PFSK-1 (cell line): ENCODE measurements at regions not wholly inside any gene's neighbourhood (a gene's known extent, or its start where the extent isn't known, plus 50 kb on each side); places are given as distances from the start of the nearest gene placed in this dataset.

Experiments used
- FOXP2 ChIP-seq: optimal IDR thresholded peaks from 2 replicates; pipeline ENCODE3; 2011; ENCODE audit warnings: borderline replicate concordance, control low read depth, inconsistent platforms; ENCODE audit not compliant: insufficient read depth; ENCODE audit errors: extremely low read length, extremely low read depth
- POLR2AphosphoS5 ChIP-seq: IDR thresholded peaks from 2 replicates; pipeline ENCODE4 v1.6.1; 2012; ENCODE audit warnings: low read depth, mild to moderate bottlenecking, control low read depth, low read length, moderate library complexity
- REST ChIP-seq, 2 experiments: IDR thresholded peaks; 2 replicates each; pipeline versions ENCODE4 v1.6.1 to v1.8.0; 2011 to 2012; ENCODE audit warnings: low read depth in 2 of 2, low read length in 2 of 2, control low read depth in 1 of 2, inconsistent platforms in 1 of 2, mild to moderate bottlenecking in 1 of 2, moderate library complexity in 1 of 2; ENCODE audit not compliant: insufficient read depth in 1 of 2
- SIN3A ChIP-seq: IDR thresholded peaks from 2 replicates; pipeline ENCODE4 v1.6.1; 2012; ENCODE audit warnings: mild to moderate bottlenecking, low read length, moderate library complexity, borderline replicate concordance; ENCODE audit not compliant: insufficient read depth
- TAF1 ChIP-seq: IDR thresholded peaks from 2 replicates; pipeline ENCODE4 v1.6.1; 2012; ENCODE audit warnings: low read length, control low read depth, borderline replicate concordance; ENCODE audit not compliant: insufficient read depth

DNA sequence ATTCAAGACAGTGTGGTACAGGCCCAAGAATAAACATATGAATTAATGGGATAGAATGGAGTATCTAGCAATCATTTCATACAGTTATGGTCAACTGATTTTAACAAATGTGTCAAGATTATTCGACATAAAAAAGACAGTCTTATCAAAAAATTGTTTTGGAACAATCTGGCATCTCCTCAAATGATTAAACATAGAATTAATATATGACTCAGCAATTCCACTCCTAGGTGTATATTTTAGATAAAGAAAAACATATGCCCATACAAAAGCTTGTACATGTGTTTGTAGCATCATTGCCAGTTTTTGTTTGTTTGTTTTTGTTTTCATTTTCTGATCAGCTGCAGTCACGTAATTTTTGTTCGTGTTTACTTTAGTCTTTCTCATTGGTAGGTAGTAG lies 1188.3 kb downstream of the BRINP3 start:
- TF ChIP-seq POLR2AphosphoS5 (no peak), REST (IDR thresholded peaks at IDR 0.05; ENCODE audit: insufficient read depth in 1 of 2, low read depth in 2 of 2, low read length in 2 of 2) (no peak), SIN3A (no peak), TAF1 (no peak), FOXP2 (no peak)

- no peak for TF ChIP-seq TAF1
These were observed 1176.4 kb downstream of the BRINP3 start for GRCh38 chr1:189301235-189301634.

DNA sequence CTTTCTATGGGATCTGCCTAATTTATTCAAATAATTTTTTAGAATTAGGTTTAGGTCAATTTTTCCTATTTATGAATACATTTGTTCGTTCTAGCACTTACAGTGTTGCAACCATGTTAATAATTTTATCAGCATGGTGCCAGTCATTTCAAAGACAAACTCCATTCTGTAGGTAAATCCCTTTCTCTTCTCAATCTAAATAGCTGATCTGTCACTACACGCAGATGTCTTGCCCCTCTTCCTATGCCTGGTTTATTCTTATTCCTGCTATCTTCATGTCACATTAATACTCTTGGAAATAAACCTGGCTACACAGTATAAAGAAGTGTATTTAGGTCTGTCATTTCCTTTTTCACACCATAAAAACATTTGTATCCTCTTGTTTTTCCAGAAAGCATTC lies 1172.4 kb downstream of the BRINP3 start:
- TF ChIP-seq FOXP2 = no peak
- no peak for TF ChIP-seq REST (IDR thresholded peaks at IDR 0.05; ENCODE audit: insufficient read depth in 1 of 2, low read depth in 2 of 2, low read length in 2 of 2)
- TF ChIP-seq TAF1 = no peak
- no peak for TF ChIP-seq SIN3A
- no peak for TF ChIP-seq POLR2AphosphoS5

- TF ChIP-seq TAF1 = no peak
- TF ChIP-seq SIN3A = no peak
- TF ChIP-seq REST (IDR thresholded peaks at IDR 0.05; ENCODE audit: insufficient read depth in 1 of 2, low read depth in 2 of 2, low read length in 2 of 2) = no peak
- TF ChIP-seq POLR2AphosphoS5 = no peak
- TF ChIP-seq FOXP2 = no peak
These were observed 1165.7 kb downstream of the BRINP3 start for GRCh38 chr1:189311915-189312314.

DNA sequence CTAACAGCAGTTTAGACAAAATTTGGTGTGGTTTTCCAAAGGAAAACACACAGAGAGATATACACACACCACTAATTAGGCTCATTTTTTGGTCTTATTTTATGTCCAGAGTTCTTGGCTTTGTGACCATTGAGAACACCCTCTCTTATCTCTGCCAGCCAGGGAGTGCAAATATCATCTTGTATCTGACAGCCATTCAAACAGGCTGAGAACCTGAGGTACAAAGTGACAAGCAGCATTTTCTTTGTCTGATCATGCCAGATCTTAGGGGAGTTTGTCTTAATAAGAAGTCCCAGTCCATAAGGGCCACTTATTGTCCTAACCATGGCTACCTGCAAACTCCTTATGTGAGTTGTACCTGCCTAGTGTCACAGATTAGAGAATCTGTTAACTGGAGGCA lies 1165.2 kb downstream of the BRINP3 start:
- no peak for TF ChIP-seq POLR2AphosphoS5
- no peak for TF ChIP-seq TAF1
- no peak for TF ChIP-seq SIN3A
- no peak for TF ChIP-seq REST (IDR thresholded peaks at IDR 0.05; ENCODE audit: insufficient read depth in 1 of 2, low read depth in 2 of 2, low read length in 2 of 2)
- TF ChIP-seq FOXP2 = no peak
